ENCODE measurements at regions not wholly inside any gene's neighbourhood (a gene's known extent, or its start where the extent isn't known, plus 50 kb on each side); places are given as distances from the start of the nearest gene placed in this dataset.

GRCh38 chr5:175211956-175212756 lies 231.8 kb downstream of the DRD1 start:
- intact Hi-C loops (cut with micrococcal nuclease): no loop called here
- no TSS peak for BruUV-seq (replicated peaks)

DNA sequence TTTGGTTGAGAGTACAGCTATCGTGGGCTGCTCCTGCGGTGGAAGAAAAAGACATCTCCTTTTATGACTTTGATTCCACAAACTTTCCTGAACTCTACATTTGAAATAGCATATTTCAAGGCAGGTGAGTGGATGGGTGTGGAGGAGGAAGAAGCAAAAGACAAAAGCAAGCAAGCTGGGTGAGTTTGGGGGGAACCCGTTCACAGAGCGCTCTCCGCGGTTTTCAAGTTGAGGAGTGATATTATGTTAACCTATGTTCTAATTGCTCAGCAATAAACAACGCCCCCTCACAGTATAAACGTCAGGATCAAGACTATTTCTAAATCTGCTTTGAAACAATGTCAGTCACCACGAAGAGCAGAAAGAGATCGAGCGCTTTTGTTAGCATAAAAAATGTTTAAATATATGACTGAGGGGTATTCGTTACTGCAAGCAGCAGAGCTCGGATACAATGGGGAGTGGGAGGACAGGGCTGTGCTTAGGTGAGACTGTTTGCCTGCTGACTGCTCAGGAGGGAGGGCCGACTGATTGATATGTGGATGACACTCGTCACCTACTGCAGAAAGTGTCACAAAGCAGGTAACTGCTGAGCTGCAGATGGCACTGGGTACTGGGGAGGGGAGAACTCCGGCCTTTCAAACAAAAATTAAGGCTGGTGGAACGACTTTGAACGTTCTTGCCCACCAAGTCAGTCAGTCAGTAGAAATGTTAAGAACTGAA lies 236.5 kb downstream of the DRD1 start:
- no TSS peak for BruUV-seq (replicated peaks)
- H3K27ac Mint-ChIP-seq (ENCODE audit: low read depth, unreplicated experiment): no peak overlapping the region
- intact Hi-C loops (cut with micrococcal nuclease): no loop called here
- H3K4me1 Mint-ChIP-seq (ENCODE audit: insufficient read depth, unreplicated experiment): peaks cover 2% of the 10 kb centered on the region
- DNase-seq (ENCODE audit: unreplicated experiment): no peak
- ChIA-PET POLR2A (no interaction called here), CTCF (interaction anchor here (1.2 kb wide), 1 partner anchor 9 kb away, joined by 4 read pairs; no protein-coding TSS in a partner anchor)
- no peaks in the 10 kb centered on the region for H3K9me3 Mint-ChIP-seq (ENCODE audit: unreplicated experiment)
- no peak overlapping the region for H3K4me3 Mint-ChIP-seq (ENCODE audit: unreplicated experiment)
- H3K27me3 Mint-ChIP-seq (ENCODE audit: insufficient read depth, unreplicated experiment): peaks cover 82% of the 10 kb centered on the region
- H3K36me3 Mint-ChIP-seq (ENCODE audit: insufficient read depth, unreplicated experiment): no peaks in the 10 kb centered on the region
- TF ChIP-seq, protein P1, sequence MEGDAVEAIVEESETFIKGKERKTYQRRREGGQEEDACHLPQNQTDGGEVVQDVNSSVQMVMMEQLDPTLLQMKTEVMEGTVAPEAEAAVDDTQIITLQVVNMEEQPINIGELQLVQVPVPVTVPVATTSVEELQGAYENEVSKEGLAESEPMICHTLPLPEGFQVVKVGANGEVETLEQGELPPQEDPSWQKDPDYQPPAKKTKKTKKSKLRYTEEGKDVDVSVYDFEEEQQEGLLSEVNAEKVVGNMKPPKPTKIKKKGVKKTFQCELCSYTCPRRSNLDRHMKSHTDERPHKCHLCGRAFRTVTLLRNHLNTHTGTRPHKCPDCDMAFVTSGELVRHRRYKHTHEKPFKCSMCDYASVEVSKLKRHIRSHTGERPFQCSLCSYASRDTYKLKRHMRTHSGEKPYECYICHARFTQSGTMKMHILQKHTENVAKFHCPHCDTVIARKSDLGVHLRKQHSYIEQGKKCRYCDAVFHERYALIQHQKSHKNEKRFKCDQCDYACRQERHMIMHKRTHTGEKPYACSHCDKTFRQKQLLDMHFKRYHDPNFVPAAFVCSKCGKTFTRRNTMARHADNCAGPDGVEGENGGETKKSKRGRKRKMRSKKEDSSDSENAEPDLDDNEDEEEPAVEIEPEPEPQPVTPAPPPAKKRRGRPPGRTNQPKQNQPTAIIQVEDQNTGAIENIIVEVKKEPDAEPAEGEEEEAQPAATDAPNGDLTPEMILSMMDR (IDR thresholded peaks at IDR 0.05; ENCODE audit: unreplicated experiment): no peak

More at GRCh38 chr5:175211956-175212756, 231.8 kb downstream of the DRD1 start:
- Mint-ChIP-seq H3K9me3 (ENCODE audit: unreplicated experiment) (no peaks in the 10 kb centered on the region), H3K4me1 (ENCODE audit: insufficient read depth, unreplicated experiment) (peaks cover 6% of the 10 kb centered on the region), H3K27me3 (ENCODE audit: insufficient read depth, unreplicated experiment) (peaks cover 61% of the 10 kb centered on the region), H3K27ac (ENCODE audit: low read depth, unreplicated experiment) (no peak overlapping the region), H3K36me3 (ENCODE audit: insufficient read depth, unreplicated experiment) (no peaks in the 10 kb centered on the region), H3K4me3 (ENCODE audit: unreplicated experiment) (no peak overlapping the region)
- DNase-seq (ENCODE audit: unreplicated experiment): no peak
- ChIA-PET CTCF (interaction anchor here (1.0 kb wide), 1 partner anchor 253 kb away, joined by 6 read pairs; no protein-coding TSS in a partner anchor), POLR2A (no interaction called here)
- TF ChIP-seq, protein P1 (IDR thresholded peaks at IDR 0.05; ENCODE audit: unreplicated experiment): no peak

GRCh38 chr5:175206669-175207068 lies 237.3 kb downstream of the DRD1 start:
- ChIA-PET CTCF (interaction anchor here (1.2 kb wide), 1 partner anchor 9 kb away, joined by 4 read pairs; no protein-coding TSS in a partner anchor), POLR2A (no interaction called here)
- TF ChIP-seq, protein P1 (IDR thresholded peaks at IDR 0.05; ENCODE audit: unreplicated experiment): no peak
- DNase-seq (ENCODE audit: unreplicated experiment): no peak
- intact Hi-C loops (cut with micrococcal nuclease): no loop called here
- H3K27me3 Mint-ChIP-seq (ENCODE audit: insufficient read depth, unreplicated experiment): peaks cover 74% of the 10 kb centered on the region
- no TSS peak for BruUV-seq (replicated peaks)
- no peak overlapping the region for H3K27ac Mint-ChIP-seq (ENCODE audit: low read depth, unreplicated experiment)
- H3K4me1 Mint-ChIP-seq (ENCODE audit: insufficient read depth, unreplicated experiment): peaks cover 5% of the 10 kb centered on the region
- H3K36me3 Mint-ChIP-seq (ENCODE audit: insufficient read depth, unreplicated experiment): no peaks in the 10 kb centered on the region
- H3K4me3 Mint-ChIP-seq (ENCODE audit: unreplicated experiment): no peak overlapping the region
- H3K9me3 Mint-ChIP-seq (ENCODE audit: unreplicated experiment): no peaks in the 10 kb centered on the region

DNA sequence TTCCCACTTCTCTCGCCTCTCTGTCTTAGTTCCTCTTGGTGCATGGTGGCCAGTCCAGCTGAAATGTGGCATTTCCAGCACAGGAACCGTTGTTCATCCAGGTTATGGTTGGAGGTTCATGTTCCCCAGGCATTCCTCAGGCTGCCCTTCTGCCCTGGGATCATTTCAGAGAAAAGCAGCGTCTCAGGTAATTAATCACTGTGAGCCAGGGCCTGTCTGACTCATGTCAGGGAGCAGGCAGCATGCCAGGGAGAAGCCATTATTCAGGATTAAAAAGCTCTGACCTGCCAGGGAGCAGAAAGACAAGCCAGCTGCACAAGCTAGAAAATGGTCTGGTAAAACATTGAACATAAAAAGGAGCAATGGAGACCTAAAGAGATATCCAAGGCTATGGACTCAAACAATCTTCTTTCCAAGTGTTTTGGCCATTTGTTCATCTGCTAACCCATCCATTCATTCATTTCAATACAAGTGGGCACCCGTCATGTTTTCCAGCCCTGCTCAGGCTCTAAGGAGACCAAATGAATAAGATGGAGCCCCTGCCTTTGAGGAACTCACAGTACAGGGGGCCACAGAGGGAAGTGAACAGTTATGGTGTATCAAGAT lies 241.4 kb downstream of the DRD1 start:
- Mint-ChIP-seq H3K27ac (ENCODE audit: low read depth, unreplicated experiment) (no peak overlapping the region), H3K4me1 (ENCODE audit: insufficient read depth, unreplicated experiment) (peaks cover 5% of the 10 kb centered on the region), H3K36me3 (ENCODE audit: insufficient read depth, unreplicated experiment) (no peaks in the 10 kb centered on the region), H3K9me3 (ENCODE audit: unreplicated experiment) (no peaks in the 10 kb centered on the region), H3K4me3 (ENCODE audit: unreplicated experiment) (no peak overlapping the region), H3K27me3 (ENCODE audit: insufficient read depth, unreplicated experiment) (peaks cover 36% of the 10 kb centered on the region)
- POLR2A ChIA-PET: interaction anchor here (0.6 to 1.0 kb wide), 5 partner anchors 12 to 535 kb away, joined by 3 read pairs; no protein-coding TSS in a partner anchor
- CTCF ChIA-PET: no interaction called here
- TF ChIP-seq, protein P1 (IDR thresholded peaks at IDR 0.05; ENCODE audit: unreplicated experiment): no peak
- DNase-seq (ENCODE audit: unreplicated experiment): peak; percentile 82
- no TSS peak for BruUV-seq (replicated peaks)
- intact Hi-C loops (cut with micrococcal nuclease): no loop called here

All from MCF 10A (cell line).